ENCODE measurements at regions not wholly inside any gene's neighbourhood (a gene's known extent, or its start where the extent isn't known, plus 50 kb on each side); places are given as distances from the start of the nearest gene placed in this dataset.

- no peak for DNase-seq (ENCODE audit: low read depth, low spot score)
Observed at GRCh38 chr16:64172226-64172625, 949.6 kb downstream of the CDH11 start.

GRCh38 chr16:64171632-64172031, 950.2 kb downstream of the CDH11 start:
- Histone ChIP-seq H3K9me3 (ENCODE audit: control insufficient read depth, low read depth, low read length) (no peaks in the 10 kb centered on the region), H4K20me1 (ENCODE audit: control insufficient read depth, extremely low read depth, insufficient read depth, low read length) (no peaks in the 10 kb centered on the region), H3K4me1 (ENCODE audit: control insufficient read depth, extremely low read depth, insufficient read depth, low read length) (no peaks in the 10 kb centered on the region), H2AFZ (ENCODE audit: control insufficient read depth, low read length) (no peak overlapping the region), H3K9me1 (ENCODE audit: control insufficient read depth, extremely low read depth, insufficient read depth, low read length) (no peaks in the 10 kb centered on the region), H3K9ac (ENCODE audit: control insufficient read depth, extremely low read depth, insufficient read depth, low read length) (no peak overlapping the region), H3K4me2 (ENCODE audit: control insufficient read depth, extremely low read depth, insufficient read depth, low read depth, low read length) (no peak overlapping the region), H3K4me3 (ENCODE audit: control insufficient read depth in 2 of 3, extremely low read depth in 1 of 3, insufficient read depth in 2 of 3, low read depth in 1 of 3, low read length in 3 of 3) (no peak overlapping the region), H3K36me3 (ENCODE audit: control insufficient read depth in 2 of 2, extremely low read depth in 1 of 2, insufficient read depth in 2 of 2, low read length in 2 of 2) (no peaks in the 10 kb centered on the region), H3K79me2 (ENCODE audit: control insufficient read depth, insufficient read depth, low read length) (no peaks in the 10 kb centered on the region), H3K27ac (ENCODE audit: control insufficient read depth, insufficient read depth, low read length) (no peak overlapping the region), H3K27me3 (ENCODE audit: control insufficient read depth, extremely low read depth, insufficient read depth, low read length) (no peaks in the 10 kb centered on the region)
- DNase-seq (ENCODE audit: low read depth, low spot score) (no peak), FAIRE-seq (no peak)
- dilution Hi-C loops (cut with MboI; ENCODE audit: extremely low pct_ligation_motif_present, low sequenced_read_pairs) = no loop called here
- TF ChIP-seq CTCF (optimal IDR thresholded peaks at IDR 0.05 in 1 of 3, IDR thresholded peaks at IDR 0.05 in 1 of 3, conservative IDR thresholded peaks at IDR 0.05 in 1 of 3; ENCODE audit: extremely low read depth in 1 of 3, insufficient read depth in 2 of 3, low read length in 3 of 3) = no peak
- no peak for TF ChIP-seq EZH2 (IDR thresholded peaks at IDR 0.05; ENCODE audit: low read length)

More at GRCh38 chr16:64172226-64172625, 949.6 kb downstream of the CDH11 start:
- no peak overlapping the region for H3K9ac ChIP-seq (ENCODE audit: control insufficient read depth, extremely low read depth, insufficient read depth, low read length)
- TF ChIP-seq CTCF (optimal IDR thresholded peaks at IDR 0.05 in 1 of 3, IDR thresholded peaks at IDR 0.05 in 1 of 3, conservative IDR thresholded peaks at IDR 0.05 in 1 of 3; ENCODE audit: extremely low read depth in 1 of 3, insufficient read depth in 2 of 3, low read length in 3 of 3) = no peak
- no peak for TF ChIP-seq EZH2 (IDR thresholded peaks at IDR 0.05; ENCODE audit: low read length)
- no peak for FAIRE-seq
- dilution Hi-C loops (cut with MboI; ENCODE audit: extremely low pct_ligation_motif_present, low sequenced_read_pairs) = no loop called here
- H4K20me1 ChIP-seq (ENCODE audit: control insufficient read depth, extremely low read depth, insufficient read depth, low read length) = no peaks in the 10 kb centered on the region
- no peaks in the 10 kb centered on the region for H3K4me1 ChIP-seq (ENCODE audit: control insufficient read depth, extremely low read depth, insufficient read depth, low read length)
- no peaks in the 10 kb centered on the region for H3K9me3 ChIP-seq (ENCODE audit: control insufficient read depth, low read depth, low read length)
- H3K4me3 ChIP-seq (ENCODE audit: control insufficient read depth in 2 of 3, extremely low read depth in 1 of 3, insufficient read depth in 2 of 3, low read depth in 1 of 3, low read length in 3 of 3) = no peak overlapping the region
- no peak overlapping the region for H2AFZ ChIP-seq (ENCODE audit: control insufficient read depth, low read length)
- H3K9me1 ChIP-seq (ENCODE audit: control insufficient read depth, extremely low read depth, insufficient read depth, low read length) = no peaks in the 10 kb centered on the region
- H3K4me2 ChIP-seq (ENCODE audit: control insufficient read depth, extremely low read depth, insufficient read depth, low read depth, low read length) = no peak overlapping the region
- H3K36me3 ChIP-seq (ENCODE audit: control insufficient read depth in 2 of 2, extremely low read depth in 1 of 2, insufficient read depth in 2 of 2, low read length in 2 of 2) = no peaks in the 10 kb centered on the region
- H3K79me2 ChIP-seq (ENCODE audit: control insufficient read depth, insufficient read depth, low read length) = no peaks in the 10 kb centered on the region
- no peaks in the 10 kb centered on the region for H3K27me3 ChIP-seq (ENCODE audit: control insufficient read depth, extremely low read depth, insufficient read depth, low read length)
- no peak overlapping the region for H3K27ac ChIP-seq (ENCODE audit: control insufficient read depth, insufficient read depth, low read length)

All from keratinocyte (primary cell).